GM12865 (cell line): ENCODE measurements at regions not wholly inside any gene's neighbourhood (a gene's known extent, or its start where the extent isn't known, plus 50 kb on each side); places are given as distances from the start of the nearest gene placed in this dataset.

Experiments used
- DNase-seq: peaks from one replicate; pipeline ENCODE4 v3.0.0; 2010; ENCODE audit warnings: low read depth
- H3K4me3 ChIP-seq: 2 replicates; pipeline ENCODE4 v1.5.1; 2011; ENCODE audit warnings: mild to moderate bottlenecking, low read depth, low read length, control low read depth
- TF ChIP-seq, protein P1 (sequence below): IDR thresholded peaks from 2 replicates; pipeline ENCODE4 v1.5.1; 2011; ENCODE audit warnings: low read length, control low read depth, low read depth, inconsistent platforms; ENCODE audit not compliant: insufficient read depth; ENCODE audit errors: missing control alignments

DNA sequence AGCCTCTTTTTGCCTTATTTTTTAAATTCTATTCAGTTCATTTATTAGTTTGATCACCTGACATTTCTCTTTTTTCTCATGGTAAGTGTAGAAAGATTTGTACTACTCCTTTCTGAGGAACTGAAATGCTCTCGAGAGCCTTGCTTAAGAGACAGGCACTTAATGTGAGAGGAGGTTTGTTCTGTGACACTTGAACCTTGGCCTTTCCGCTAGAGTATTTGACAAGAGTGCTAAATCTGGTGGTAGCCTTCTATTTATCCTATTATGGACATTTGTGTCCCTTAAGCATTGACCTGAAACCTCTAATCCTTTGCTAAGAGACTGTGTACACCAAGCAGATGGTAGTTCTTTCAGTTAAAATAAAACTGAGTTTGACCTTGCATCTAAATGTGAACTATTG lies 805.0 kb upstream of the PTPRD start:
- TF ChIP-seq, protein P1, sequence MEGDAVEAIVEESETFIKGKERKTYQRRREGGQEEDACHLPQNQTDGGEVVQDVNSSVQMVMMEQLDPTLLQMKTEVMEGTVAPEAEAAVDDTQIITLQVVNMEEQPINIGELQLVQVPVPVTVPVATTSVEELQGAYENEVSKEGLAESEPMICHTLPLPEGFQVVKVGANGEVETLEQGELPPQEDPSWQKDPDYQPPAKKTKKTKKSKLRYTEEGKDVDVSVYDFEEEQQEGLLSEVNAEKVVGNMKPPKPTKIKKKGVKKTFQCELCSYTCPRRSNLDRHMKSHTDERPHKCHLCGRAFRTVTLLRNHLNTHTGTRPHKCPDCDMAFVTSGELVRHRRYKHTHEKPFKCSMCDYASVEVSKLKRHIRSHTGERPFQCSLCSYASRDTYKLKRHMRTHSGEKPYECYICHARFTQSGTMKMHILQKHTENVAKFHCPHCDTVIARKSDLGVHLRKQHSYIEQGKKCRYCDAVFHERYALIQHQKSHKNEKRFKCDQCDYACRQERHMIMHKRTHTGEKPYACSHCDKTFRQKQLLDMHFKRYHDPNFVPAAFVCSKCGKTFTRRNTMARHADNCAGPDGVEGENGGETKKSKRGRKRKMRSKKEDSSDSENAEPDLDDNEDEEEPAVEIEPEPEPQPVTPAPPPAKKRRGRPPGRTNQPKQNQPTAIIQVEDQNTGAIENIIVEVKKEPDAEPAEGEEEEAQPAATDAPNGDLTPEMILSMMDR = no peak
- no peak for DNase-seq
- no peak overlapping the region for H3K4me3 ChIP-seq

DNA sequence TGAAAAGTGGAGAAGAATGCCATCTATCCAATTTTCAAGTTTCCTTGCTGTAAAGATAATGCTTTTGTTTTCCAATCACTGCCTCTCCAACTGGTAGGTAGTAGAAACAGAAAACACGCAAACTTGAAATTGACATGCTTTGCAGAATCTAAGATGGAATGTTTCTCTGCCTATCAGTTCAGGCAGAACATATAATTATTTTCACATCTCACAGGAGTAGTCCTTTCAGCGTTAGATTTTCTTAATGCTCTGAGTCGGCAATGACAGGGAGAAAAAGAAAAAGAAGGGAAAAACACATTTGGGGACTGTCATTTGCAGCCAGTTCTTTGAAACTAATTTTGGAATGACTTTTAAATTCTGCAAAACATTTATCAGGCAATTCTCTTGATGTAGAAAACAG lies 818.7 kb upstream of the PTPRD start:
- H3K4me3 ChIP-seq = no peak overlapping the region
- no peak for DNase-seq
- TF ChIP-seq, protein P1 = no peak

- no peak overlapping the region for H3K4me3 ChIP-seq
- DNase-seq = no peak
- TF ChIP-seq, protein P1 = no peak
Measured at GRCh38 chr9:11432361-11432760, 819.6 kb upstream of the PTPRD start.

- TF ChIP-seq, protein P1 = no peak
- no peak overlapping the region for H3K4me3 ChIP-seq
Measured at GRCh38 chr9:11443631-11444030, 830.8 kb upstream of the PTPRD start.

GRCh38 chr9:11457825-11458790 lies 845.3 kb upstream of the PTPRD start:
- TF ChIP-seq, protein P1 = no peak
- DNase-seq = no peak
- no peak overlapping the region for H3K4me3 ChIP-seq

More at GRCh38 chr9:11443631-11444030, 830.8 kb upstream of the PTPRD start:
- DNase-seq = no peak

- no peak for DNase-seq
- TF ChIP-seq, protein P1 = no peak
- no peak overlapping the region for H3K4me3 ChIP-seq
Measured at GRCh38 chr9:11469745-11470144, 856.9 kb upstream of the PTPRD start.

DNA sequence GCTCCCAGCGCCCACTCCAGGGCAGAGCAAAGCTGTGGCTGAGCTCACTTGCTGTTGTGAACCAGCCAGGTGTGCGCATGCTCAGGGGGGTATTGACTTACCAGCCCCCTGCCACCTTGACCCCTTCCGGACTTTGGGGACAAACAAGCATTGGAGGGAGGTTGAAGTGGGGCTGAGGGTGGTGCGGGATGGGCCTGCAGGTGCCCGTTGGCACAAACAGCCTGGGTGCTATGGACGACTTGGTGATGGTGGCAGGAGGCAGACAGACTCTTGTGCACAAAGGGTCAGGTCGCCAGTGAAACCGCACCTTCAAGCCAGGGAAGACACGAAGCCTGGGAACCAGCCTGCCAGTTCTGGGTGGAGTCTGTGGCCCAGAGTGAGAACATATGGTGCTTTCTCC lies 858.5 kb upstream of the PTPRD start:
- no peak overlapping the region for H3K4me3 ChIP-seq
- no peak for DNase-seq
- TF ChIP-seq, protein P1 = no peak
